SU-DHL-6 (cell line): ENCODE measurements at regions not wholly inside any gene's neighbourhood (a gene's known extent, or its start where the extent isn't known, plus 50 kb on each side); places are given as distances from the start of the nearest gene placed in this dataset.

Source experiments
- CTCF ChIP-seq: fragments of 200-600 bp; sonication (generic); IDR thresholded peaks from one replicate; pipeline ENCODE4 v1.5.1; 2017; ENCODE audit warnings: antibody characterized with exemption, mild to moderate bottlenecking, low read length, moderate library complexity; ENCODE audit not compliant: insufficient read depth, poor library complexity, severe bottlenecking
- EZH2phosphoT487 ChIP-seq: fragments of 200-600 bp; sonication (generic), shearing (Covaris generic); conservative IDR thresholded peaks from 2 replicates; pipeline ENCODE4 v1.6.1; 2018; ENCODE audit warnings: mild to moderate bottlenecking, antibody characterized with exemption, low read length, moderate library complexity, mixed read lengths

GRCh38 chr1:22234476-22235030 lies 91.7 kb upstream of the WNT4 start:
- TF ChIP-seq CTCF (no peak), EZH2phosphoT487 (no peak)
